IMR-90 (cell line): ENCODE measurements at regions not wholly inside any gene's neighbourhood (a gene's known extent, or its start where the extent isn't known, plus 50 kb on each side); places are given as distances from the start of the nearest gene placed in this dataset.

Source experiments
- BHLHE40 ChIP-seq: fragments of 150-350 bp; IDR thresholded peaks from 2 replicates; pipeline ENCODE4 v1.6.1; 2016; ENCODE audit warnings: mild to moderate bottlenecking, low read depth, low read length
- CEBPB ChIP-seq: IDR thresholded peaks from 2 replicates; pipeline ENCODE4 v1.6.1; 2012; ENCODE audit warnings: low read depth, low read length, improper control_type of control experiment
- MAFK ChIP-seq: IDR thresholded peaks from 2 replicates; pipeline ENCODE4 v1.6.1; 2012; ENCODE audit warnings: low read depth, low read length, improper control_type of control experiment
- MAZ ChIP-seq: IDR thresholded peaks from 2 replicates; pipeline ENCODE4 v1.6.1; 2012; ENCODE audit warnings: low read depth, mild to moderate bottlenecking, low read length, improper control_type of control experiment, moderate library complexity, borderline replicate concordance
- MXI1 ChIP-seq: IDR thresholded peaks from 2 replicates; pipeline ENCODE4 v1.6.1; 2012; ENCODE audit warnings: low read depth, mild to moderate bottlenecking, low read length, moderate library complexity, borderline replicate concordance
- POLR2A ChIP-seq: IDR thresholded peaks from 2 replicates; pipeline ENCODE4 v1.6.1; 2012; ENCODE audit warnings: mild to moderate bottlenecking, low read depth, low read length
- RAD21 ChIP-seq: IDR thresholded peaks from 2 replicates; pipeline ENCODE4 v1.6.1; 2012; ENCODE audit warnings: low read length, improper control_type of control experiment
- RFX5 ChIP-seq: IDR thresholded peaks from 2 replicates; pipeline ENCODE4 v1.8.0; 2012; ENCODE audit warnings: low read depth, mild to moderate bottlenecking, low read length, moderate library complexity
- SMC3 ChIP-seq: fragments of 150-350 bp; IDR thresholded peaks from 2 replicates; pipeline ENCODE4 v1.6.1; 2016; ENCODE audit warnings: low read depth, mild to moderate bottlenecking, antibody characterized with exemption, low read length, moderate library complexity
- USF2 ChIP-seq: fragments of 150-350 bp; IDR thresholded peaks from 2 replicates; pipeline ENCODE4 v1.6.1; 2017; ENCODE audit warnings: mild to moderate bottlenecking, antibody characterized with exemption, low read length, low read depth
- TF ChIP-seq, protein P1 (sequence below): conservative IDR thresholded peaks from 2 replicates; pipeline ENCODE4 v1.5.1; 2012; ENCODE audit warnings: mild to moderate bottlenecking, low read depth, low read length, improper control_type of control experiment

DNA sequence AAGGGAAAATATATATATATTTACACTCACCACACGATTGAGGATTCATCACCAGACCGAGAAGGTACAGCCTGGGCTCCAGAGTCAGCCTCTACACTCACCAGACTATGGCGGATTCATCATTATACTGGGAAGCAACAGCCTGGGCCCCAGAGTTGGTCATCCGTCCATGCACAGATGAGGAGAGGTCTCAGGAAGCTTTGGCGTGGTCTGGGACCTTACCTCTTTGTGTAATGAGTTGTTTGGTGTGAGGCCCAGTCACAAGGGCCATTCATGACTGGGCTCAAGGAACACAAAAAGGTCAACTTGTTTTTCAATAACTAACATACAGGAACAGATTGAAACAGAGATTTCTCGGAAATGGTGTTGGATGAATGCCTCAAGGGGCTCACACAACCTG lies 926.1 kb downstream of the FAM133A start:
- no peak for TF ChIP-seq POLR2A
- TF ChIP-seq, protein P1, sequence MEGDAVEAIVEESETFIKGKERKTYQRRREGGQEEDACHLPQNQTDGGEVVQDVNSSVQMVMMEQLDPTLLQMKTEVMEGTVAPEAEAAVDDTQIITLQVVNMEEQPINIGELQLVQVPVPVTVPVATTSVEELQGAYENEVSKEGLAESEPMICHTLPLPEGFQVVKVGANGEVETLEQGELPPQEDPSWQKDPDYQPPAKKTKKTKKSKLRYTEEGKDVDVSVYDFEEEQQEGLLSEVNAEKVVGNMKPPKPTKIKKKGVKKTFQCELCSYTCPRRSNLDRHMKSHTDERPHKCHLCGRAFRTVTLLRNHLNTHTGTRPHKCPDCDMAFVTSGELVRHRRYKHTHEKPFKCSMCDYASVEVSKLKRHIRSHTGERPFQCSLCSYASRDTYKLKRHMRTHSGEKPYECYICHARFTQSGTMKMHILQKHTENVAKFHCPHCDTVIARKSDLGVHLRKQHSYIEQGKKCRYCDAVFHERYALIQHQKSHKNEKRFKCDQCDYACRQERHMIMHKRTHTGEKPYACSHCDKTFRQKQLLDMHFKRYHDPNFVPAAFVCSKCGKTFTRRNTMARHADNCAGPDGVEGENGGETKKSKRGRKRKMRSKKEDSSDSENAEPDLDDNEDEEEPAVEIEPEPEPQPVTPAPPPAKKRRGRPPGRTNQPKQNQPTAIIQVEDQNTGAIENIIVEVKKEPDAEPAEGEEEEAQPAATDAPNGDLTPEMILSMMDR: no peak
- no peak for TF ChIP-seq MAZ
- TF ChIP-seq MAFK: no peak
- TF ChIP-seq RAD21: no peak
- no peak for TF ChIP-seq USF2
- TF ChIP-seq RFX5: no peak
- no peak for TF ChIP-seq BHLHE40
- no peak for TF ChIP-seq SMC3
- TF ChIP-seq MXI1: no peak
- TF ChIP-seq CEBPB: no peak
